ENCODE measurements at regions not wholly inside any gene's neighbourhood (a gene's known extent, or its start where the extent isn't known, plus 50 kb on each side); places are given as distances from the start of the nearest gene placed in this dataset.

DNA sequence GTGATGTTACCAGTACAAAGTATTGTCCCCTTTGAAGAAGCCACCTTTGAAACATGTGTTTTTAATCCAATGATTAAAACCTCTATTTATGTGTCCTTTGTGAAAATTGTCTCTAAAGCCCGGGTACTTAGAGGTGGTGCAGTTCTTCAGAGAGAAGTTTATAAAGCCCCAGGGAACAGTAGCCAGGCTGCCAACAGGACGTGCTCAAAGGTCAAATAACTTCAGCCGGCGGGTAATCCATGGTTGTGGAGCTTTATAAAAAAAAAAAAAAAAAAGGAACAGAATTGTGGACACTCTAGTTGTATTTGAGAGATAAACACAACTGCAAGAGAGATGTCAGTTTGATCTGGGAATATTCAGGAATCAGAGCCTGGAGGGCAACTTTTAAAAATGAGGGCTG, 57.9 kb upstream of the CTNND2 start:
- no peak overlapping the region for H3K4ac ChIP-seq (ENCODE audit: low read depth, low read length)
- no peaks in the 10 kb centered on the region for H3K79me2 ChIP-seq (ENCODE audit: insufficient read depth, low read length)
- H4K20me1 ChIP-seq (ENCODE audit: control insufficient read depth, insufficient read depth, insufficient read length): no peaks in the 10 kb centered on the region
- no CpG with 5 or more reads among the region's 4 CpGs for whole genome bisulfite sequencing (ENCODE audit: extremely low coverage, insufficient read length, low lambda C conversion rate)
- H4K5ac ChIP-seq (ENCODE audit: insufficient read length, low read depth, low read length): no peak overlapping the region
- no peak overlapping the region for H3K14ac ChIP-seq (ENCODE audit: insufficient read depth, low read length)
- Mint-ChIP-seq H3K4me3 (no peak overlapping the region), H3K9me3 (no peaks in the 10 kb centered on the region), H3K4me1 (no peaks in the 10 kb centered on the region), H3K36me3 (ENCODE audit: insufficient read depth in 1 of 3, low read depth in 3 of 3) (no peaks in the 10 kb centered on the region), H3K27ac (0 out of 7 replicates have a peak overlapping the region, but pooled peaks of 1 of the 3 experiments have one; percentile 11), H3K27me3 (ENCODE audit: low read depth) (no peaks in the 10 kb centered on the region)
- H3K27ac ChIP-seq (ENCODE audit: insufficient read length, low read depth, low read length): no peak overlapping the region
- no peaks in the 10 kb centered on the region for H3K27me3 ChIP-seq (ENCODE audit: insufficient read depth, low read length)
- no peak overlapping the region for H3T11ph ChIP-seq (ENCODE audit: low read length)
- no peaks in the 10 kb centered on the region for H3K4me1 ChIP-seq (ENCODE audit: insufficient read depth, low read length)
- no peaks in the 10 kb centered on the region for H3K23me2 ChIP-seq (ENCODE audit: insufficient read length, low read depth, low read length, poor library complexity, severe bottlenecking)
- H2BK5ac ChIP-seq (ENCODE audit: insufficient read length, low read length): no peak overlapping the region
- no peak overlapping the region for H3K56ac ChIP-seq (ENCODE audit: insufficient read length, low read depth, low read length)
- no peak for TF ChIP-seq CTCF (conservative IDR thresholded peaks at IDR 0.05)
- no peak overlapping the region for H2BK12ac ChIP-seq (ENCODE audit: insufficient read length, low read depth, low read length)
- H3K79me1 ChIP-seq (ENCODE audit: insufficient read depth, low read depth, low read length, poor library complexity, severe bottlenecking): no peaks in the 10 kb centered on the region
- no peak overlapping the region for H3K9ac ChIP-seq (ENCODE audit: extremely low read depth, insufficient read length, low read length)
- H4K8ac ChIP-seq (replicated peaks; ENCODE audit: insufficient read length, low read depth, low read length): no peak overlapping the region
- no peak overlapping the region for H3K4me2 ChIP-seq (ENCODE audit: insufficient read depth, insufficient read length, low read length)
- no peak overlapping the region for H2AK5ac ChIP-seq (ENCODE audit: insufficient read length, low read length)
- no peak overlapping the region for H3K18ac ChIP-seq (ENCODE audit: insufficient read length, low read depth, low read length)
- no peak overlapping the region for H2BK20ac ChIP-seq (ENCODE audit: low read depth, low read length, poor library complexity, severe bottlenecking)
- no peak overlapping the region for H2BK120ac ChIP-seq (ENCODE audit: low read depth, low read length, poor library complexity, severe bottlenecking)
- no peaks in the 10 kb centered on the region for H3K9me3 ChIP-seq (ENCODE audit: control insufficient read depth, low read depth, low read length)
- H2BK15ac ChIP-seq (ENCODE audit: low read depth, low read length): no peak overlapping the region
- no peak overlapping the region for H2AFZ ChIP-seq (ENCODE audit: low read length)
- no peak overlapping the region for H4K91ac ChIP-seq (ENCODE audit: insufficient read length, low read depth, low read length)
- no peak overlapping the region for H3K23ac ChIP-seq (ENCODE audit: insufficient read length, low read depth, low read length)
- no peak for DNase-seq
